Endothelial cell of hepatic sinusoid (primary cell): ENCODE measurements at regions not wholly inside any gene's neighbourhood (a gene's known extent, or its start where the extent isn't known, plus 50 kb on each side); places are given as distances from the start of the nearest gene placed in this dataset.

Experiments
- in situ Hi-C: cut with HindIII; loops from 2 replicates; pipeline ENCODE4 v1.10.0; 2017; ENCODE audit warnings: low sequenced_read_pairs

DNA sequence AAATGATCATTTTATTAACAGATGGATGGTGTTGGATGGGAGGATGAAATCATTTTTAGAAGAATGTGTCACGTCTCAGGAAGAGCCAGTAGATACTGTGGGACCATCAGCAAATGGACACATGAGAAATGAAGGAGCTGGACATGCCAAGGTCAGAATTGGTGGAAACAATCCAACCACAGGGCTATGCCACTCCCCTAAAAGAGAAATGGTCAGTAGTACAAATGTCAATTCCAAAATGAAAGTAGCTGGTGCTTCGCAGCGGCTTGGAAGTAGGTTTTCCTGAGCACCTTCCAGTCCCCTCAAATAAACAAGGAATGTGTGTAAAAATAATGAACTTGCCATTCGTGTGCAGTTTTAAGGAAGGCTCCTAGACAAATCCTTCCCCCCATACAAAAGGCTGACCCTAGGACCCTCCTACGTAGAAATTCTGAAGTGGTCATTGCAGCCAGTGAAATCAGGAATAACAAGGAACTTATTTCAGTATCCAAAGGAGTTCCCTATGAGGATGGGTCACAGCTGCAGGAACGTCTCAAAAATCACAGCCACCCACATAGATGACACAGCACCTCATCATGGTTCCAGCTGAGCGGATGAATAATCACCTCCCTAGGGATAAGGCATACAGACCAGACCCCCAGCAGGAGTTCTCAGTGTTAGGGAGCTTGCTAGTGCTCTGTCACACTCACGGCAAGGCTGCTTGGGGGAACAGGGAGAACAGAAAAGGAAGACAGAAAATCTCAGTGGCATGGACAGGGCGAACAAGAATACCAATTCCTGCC is 239.2 kb downstream of the HS3ST3A1 start:
- in situ Hi-C loops: no loop called here

- in situ Hi-C loops: no loop called here
These were observed 242.0 kb downstream of the HS3ST3A1 start for GRCh38 chr17:13359774-13360173.

DNA sequence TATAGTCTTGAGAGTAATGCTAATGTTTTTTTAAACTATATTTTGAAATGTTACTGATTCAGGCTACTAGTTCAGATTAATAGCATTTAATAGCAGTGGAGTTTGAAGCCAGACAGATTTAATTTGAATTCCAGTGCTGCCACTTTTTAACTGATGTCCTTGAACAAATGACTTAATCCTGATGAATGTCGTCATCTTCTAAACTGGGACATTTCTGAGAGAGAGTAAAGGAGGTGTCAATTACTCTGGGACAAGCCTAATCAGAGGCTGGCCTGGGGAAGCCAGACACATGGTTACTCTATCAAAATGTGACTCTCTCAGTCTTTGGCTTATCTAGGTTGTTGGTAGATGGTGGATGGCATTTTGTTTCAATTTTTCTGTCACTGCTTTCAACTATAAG is 246.7 kb downstream of the HS3ST3A1 start:
- in situ Hi-C loops: no loop called here

DNA sequence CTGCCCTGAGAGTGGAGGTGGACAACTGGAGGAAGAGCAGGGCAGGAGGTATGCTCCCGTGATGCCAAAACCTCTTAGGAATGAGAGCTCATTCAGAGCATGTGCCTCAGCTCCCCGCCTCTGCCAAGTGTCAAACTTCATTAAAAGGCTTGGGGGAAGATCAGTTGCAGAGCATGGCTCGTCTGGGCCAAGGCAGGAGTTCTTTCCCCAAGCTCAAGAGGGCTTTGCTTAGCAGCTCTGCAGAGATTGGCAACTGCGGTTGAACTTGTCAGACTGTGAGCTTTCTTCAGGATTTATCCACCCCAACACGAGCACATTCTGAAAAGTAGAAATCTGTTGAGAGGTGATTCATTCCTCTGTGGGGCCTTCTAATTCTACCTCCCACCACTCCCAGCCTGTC is 248.1 kb downstream of the HS3ST3A1 start:
- in situ Hi-C loops: no loop called here

- in situ Hi-C loops: no loop called here
These were observed 248.8 kb downstream of the HS3ST3A1 start for GRCh38 chr17:13352747-13353415.

- in situ Hi-C loops: no loop called here
These were observed 250.7 kb downstream of the HS3ST3A1 start for GRCh38 chr17:13351046-13351445.

DNA sequence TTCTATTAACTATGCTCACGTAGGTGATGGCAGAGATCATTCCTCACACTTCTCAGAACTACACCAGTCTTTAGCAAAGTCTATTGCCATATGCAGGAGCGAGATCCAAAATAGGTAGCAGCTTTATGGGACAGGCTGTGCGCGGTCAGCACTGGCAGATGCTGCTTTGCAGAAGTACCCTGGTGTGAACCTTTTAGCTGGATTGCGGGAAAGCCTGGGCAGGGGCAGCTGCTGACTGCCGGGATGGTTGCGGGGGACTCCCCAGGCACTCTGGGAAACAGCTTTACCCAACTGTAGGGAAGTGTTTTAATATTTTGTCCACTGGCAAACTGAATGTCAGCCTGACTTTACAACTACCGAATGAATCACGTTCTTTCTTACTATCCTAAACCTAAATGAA is 251.3 kb downstream of the HS3ST3A1 start:
- in situ Hi-C loops: no loop called here

DNA sequence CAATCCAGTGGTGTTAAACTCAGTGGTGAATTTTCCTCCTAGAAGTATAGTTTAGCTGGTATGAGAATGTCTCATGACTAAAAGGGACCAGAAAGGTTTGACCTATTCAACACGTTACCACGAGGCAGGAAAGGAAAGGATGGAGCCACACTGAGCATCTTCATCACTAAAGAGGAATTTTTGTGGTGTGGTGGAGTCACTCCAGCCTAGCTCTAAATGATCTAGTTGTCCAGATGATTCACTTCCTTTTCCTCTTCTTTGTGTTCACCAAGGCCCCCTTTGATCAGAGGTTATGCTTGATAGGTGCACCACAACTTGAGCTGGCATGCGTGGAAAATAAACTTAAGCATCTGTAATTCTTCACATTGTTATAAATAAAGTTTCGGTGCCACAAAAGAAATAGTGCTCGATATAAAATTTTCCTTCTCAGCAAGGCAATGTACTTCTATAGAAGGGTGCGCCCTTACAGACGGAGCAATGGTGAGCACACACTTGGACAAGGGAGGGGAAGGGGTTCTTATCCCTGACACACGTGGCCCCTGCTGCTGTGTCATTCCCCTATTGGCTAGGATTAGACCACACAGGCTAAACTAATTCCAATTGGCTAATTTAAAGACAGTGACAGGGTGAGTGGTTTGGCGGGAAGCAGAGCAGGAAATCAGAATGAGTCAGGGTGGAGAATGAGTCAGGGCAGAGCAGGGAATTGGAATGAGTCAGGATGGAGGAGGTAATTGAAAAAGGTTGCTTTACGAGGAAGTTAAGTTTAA is 254.6 kb downstream of the HS3ST3A1 start:
- in situ Hi-C loops: no loop called here

GRCh38 chr17:13346592-13346991 is 255.1 kb downstream of the HS3ST3A1 start:
- in situ Hi-C loops: no loop called here

DNA sequence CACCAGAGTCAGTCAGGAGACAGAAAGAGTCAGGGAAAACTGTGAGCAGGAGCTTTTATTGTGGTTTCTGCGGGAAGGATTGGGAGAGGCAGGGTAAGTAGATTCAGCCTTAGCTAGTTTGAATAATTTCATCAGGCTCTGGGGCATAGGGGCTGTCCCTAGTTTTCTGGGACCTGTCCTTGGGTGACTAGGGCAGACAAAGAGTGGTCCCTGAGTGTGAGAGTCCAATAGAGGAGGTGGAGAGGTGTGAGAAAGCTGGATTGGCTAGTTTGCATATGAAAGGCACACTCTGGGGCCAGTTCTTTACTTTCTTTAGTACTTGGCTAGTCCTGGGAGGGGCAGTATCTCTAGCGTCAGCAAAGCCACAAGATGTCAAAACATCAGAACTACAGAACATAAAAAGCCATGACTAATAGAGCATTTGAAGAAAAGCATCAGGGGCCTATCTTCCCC is 255.6 kb downstream of the HS3ST3A1 start:
- in situ Hi-C loops: no loop called here

DNA sequence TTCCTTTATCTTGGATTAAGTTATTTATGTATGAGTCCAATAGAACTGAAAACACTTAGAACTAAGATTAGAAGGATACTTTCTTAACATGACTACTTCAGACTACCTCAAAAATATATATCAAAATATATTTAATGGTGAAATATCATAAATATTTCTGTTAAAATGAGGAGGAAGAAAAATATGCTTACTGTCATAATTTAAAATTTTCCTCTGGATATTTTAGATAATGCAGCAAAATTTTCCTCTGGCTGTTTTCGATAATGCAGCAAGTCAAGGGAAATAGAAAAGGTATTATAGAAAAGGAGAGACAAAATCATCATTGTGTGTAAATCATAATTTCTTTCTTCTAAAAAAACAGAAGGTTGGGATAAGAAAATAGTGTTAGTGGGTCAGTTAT is 263.3 kb downstream of the HS3ST3A1 start:
- in situ Hi-C loops: no loop called here

DNA sequence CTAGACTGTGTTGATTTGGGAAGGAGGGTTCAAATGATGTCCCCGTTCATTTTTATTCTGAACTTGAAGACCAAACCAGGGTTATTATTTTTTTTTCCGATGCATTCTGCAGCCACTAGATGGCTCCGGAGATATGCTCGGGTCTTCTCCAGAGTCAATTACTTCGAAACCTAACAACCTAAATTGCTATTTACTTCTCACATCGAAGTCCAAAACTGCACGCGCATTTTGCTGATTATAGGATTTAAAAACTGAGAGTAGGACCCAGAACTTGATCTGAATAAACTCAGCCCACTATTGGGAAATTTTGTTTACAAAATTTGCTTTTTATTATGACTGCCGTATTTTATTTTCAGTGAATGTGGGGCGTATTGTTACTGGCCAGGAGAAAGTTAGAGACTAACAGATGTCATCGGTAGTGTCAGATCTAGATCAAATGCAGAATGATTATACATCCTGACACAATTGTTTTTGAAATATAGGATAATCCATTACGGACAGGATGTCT is 263.8 kb downstream of the HS3ST3A1 start:
- in situ Hi-C loops: no loop called here

DNA sequence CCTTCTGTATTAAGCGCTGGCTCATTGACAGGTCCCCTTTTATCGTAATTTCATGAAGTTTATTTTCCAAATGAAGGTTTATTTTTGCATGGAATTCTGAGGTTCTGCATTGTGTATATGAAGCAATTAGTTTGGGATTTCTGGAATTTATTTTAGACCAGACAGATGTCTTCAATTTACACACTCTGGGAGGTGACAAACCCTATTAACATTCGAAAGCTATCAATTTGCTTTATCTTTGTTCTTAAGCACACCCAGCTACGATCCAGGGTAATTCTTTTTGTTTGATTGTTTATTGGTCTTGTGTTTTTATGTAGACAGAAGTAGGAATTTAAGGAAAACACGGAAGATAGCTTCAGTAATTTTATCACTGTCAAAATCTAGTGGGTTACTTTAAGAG is 264.6 kb downstream of the HS3ST3A1 start:
- in situ Hi-C loops: no loop called here

GRCh38 chr17:13334374-13334773 is 267.4 kb downstream of the HS3ST3A1 start:
- in situ Hi-C loops: no loop called here

DNA sequence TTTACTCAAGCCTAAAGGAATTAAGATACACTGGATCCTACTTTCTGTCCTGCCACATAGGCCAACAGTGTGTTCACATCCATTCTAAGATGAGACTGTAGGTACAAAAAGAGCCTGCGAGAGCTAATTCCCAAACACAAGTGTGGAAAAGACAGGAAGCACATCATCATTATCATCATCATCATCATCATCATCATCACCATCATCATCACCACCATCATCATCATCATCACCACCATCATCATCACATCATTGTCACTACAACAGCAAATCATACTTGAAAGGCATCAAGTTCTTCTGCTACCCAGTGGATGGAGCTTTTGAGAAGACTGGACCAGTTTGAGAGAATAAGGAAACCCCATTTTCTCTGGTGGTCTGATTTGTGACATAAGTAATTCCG is 268.1 kb downstream of the HS3ST3A1 start:
- in situ Hi-C loops: no loop called here

GRCh38 chr17:13332207-13332606 is 269.5 kb downstream of the HS3ST3A1 start:
- in situ Hi-C loops: no loop called here

- in situ Hi-C loops: no loop called here
These were observed 272.3 kb downstream of the HS3ST3A1 start for GRCh38 chr17:13329421-13329820.

DNA sequence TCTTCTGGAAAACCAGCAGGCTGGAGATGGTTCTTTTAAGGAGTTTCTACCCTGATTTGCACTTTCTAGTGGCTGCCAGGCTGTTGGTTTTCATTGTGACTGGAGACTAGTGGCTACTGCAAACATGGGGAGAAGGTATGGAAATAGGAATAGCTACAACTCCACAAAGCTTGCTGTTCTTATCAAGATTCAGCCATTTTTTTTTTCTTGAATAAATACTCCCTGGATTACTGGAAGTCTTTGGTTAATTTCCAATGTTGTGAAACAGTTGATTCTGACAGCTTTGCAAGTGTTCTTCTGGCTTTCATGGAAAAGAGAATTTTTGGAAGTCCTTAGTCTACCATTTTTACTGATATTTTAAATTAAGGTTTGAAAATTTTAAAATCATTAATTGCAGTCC is 277.7 kb downstream of the HS3ST3A1 start:
- in situ Hi-C loops: no loop called here

DNA sequence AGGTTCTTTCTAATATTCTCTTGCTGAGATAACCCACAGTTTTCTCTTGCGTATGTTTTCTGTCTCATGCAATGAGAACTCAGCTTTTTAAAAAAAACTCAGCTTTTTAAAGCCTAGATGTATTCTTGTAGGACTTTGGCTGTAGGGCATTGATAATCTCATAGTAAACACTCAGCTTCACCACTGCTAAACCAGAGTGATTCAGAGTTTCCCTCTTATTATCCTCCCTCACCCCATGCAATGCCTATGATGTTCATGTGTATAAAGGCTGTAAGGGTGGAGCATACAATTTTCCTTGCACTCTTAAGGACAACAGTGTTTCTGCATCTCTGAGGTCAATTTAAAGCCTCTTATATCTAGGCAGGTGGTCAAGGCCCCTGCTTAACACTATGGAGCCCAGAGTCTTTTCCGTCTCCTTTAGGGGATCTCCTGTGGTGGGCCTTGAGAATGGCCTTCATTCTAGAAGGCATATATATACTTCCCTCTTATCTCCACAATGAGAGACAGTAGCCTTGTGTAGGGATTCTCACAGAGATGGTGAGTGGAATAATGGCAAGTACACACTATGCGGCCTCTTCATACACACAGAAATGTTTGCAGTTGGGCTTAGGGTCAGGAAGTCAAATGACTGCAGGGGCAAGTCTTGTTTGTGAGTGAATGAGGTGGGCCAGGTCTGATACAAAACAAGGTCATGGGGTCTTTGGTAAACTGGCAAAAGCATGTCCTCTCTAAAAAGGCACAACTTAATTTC is 279.6 kb downstream of the HS3ST3A1 start:
- in situ Hi-C loops: no loop called here

DNA sequence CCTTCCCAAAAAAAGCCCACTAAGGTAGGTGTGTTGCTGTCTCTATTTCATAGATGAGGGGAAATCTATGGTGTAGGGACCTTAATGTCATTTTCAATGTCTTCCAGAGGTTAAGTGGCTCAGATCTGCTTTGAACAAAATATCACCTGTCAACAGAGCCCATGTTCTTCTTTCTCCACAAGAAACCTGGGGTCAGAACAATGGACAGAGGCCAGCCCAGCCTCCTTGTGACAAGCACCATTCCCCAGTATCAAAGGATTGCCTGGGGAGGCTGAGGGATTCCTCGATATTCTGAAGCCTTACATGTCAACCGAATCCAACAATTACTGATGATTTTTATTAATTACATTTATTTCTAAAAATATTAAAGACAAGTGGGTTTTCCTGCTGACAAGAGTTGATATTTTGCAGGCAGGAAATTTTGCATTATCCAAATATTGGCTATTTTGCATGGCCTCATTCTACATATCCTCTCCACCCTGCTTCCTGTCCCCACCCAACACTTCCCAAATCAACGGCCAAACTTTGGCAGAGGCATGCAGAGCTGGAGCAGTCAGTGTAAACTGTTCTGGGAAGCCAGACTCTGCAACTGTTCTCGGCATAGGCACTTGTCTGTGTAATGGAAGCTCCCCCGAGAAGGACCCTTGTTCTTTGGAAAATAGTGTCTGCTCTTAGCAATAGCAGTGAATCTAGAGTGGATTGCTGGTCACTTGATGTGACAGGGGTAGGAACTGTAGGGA is 281.5 kb downstream of the HS3ST3A1 start:
- in situ Hi-C loops: no loop called here
